Activated CD8-positive, alpha-beta memory T cell treated with anti-CD3 and anti-CD28 coated beads for 36 hours (primary cell): ENCODE measurements at regions not wholly inside any gene's neighbourhood (a gene's known extent, or its start where the extent isn't known, plus 50 kb on each side); places are given as distances from the start of the nearest gene placed in this dataset.

Experiments
- CTCF ChIA-PET: fragments of 350-600 bp; sonication (Branson Sonifier 250); formaldehyde crosslinking; loops from one replicate; lab custom pipeline; 2021; ENCODE audit warnings: antibody characterized with exemption; lab: Charles Lee
- POLR2A ChIA-PET: fragments of 350-600 bp; sonication (Branson Sonifier 250); formaldehyde crosslinking; loops from one replicate; lab custom pipeline; 2021; ENCODE audit warnings: antibody characterized with exemption; lab: Charles Lee

DNA sequence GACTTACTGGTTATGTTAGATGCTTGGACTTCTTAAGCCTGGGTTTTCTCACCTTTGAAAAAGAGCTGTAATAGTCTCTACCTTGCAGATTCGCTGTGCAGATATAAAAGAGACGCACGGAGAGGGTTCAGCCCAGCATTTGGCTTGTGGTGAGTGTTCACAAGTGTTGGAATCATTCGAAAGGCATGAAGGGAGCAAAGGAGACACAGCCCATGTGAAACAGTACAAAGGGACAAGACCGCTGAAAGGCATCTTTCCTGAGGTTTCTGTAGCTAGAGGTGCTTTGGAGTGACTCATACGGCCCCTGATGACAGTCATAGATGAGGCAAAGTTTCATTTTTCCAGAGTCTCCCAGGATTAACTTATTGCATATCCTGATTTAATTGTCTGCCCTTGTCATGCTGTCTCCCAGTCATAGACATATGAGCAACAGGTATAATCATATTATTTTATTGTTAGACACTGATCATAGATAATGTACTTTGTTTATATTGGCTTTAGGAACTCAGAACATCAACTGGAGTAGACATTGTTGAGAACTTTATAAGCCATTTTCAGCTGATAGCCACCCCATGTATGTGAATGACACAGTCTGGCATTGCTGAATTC lies 171.1 kb downstream of the ADRA2A start:
- POLR2A ChIA-PET, result no interaction called here
- CTCF ChIA-PET, result no interaction called here

DNA sequence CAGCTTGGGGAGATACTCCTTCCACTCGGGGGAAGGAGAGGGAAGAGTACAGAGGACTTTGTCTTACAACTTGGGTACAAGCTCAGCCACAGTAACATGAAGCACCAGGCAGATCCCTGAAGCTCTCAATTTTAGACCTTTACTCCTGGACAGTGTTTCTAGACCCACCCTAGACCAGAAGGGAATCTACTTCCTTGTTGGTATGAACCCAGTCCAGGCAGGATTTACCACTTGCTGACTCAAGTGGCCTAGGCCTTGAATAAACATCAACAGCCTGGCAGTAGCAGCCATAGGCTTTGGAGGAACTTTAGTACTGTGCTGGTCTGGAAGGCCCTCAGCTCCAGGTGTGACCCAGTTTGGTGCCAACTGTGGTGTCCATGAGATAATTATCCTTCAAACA lies 173.1 kb downstream of the ADRA2A start:
- POLR2A ChIA-PET, result no interaction called here
- CTCF ChIA-PET, result no interaction called here

DNA sequence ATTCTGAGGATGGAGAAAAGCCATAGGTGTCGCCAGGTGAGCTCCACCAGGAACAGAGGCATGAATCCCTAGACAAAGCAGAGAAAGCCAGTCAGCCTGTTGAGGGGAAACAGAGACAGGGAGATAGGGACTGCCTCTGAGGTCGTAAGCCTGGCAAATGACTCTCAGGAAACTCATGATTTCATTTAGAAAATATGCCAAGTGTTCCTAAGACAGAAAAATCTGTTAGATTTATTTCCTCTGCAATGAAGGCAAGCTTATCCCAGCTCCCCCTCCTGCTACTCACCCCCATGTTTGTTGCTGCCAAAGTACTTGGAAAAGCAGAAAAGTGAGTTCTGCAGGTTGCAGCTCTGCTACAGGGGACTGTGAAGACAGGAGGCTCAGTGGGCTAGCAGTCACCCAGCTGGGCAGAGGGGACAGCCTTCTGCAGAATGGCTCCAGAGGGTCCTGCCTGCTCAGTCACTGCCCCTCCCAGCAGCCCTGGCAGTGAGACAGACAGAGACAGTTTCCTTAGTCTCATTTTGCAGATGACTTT lies 184.3 kb downstream of the ADRA2A start:
- POLR2A ChIA-PET, result no interaction called here
- CTCF ChIA-PET, result no interaction called here

DNA sequence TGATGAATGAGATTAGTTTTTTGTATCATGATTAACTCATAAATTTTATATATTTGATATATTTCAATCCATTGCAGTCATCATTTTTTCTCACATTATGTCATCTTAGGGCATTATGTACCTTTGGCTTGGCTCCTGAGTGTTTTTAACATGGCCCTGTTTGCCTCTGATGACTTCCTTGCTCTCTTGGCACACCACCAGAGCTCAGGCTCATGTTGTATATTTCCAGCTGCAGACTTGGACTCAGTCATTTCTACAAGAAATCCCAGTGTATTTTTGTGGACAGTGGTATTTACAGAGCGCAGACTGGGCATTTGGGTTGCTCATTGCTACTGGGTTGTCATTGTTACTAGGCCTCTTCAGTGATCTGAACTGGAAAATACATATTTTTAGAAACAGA lies 188.5 kb downstream of the ADRA2A start:
- ChIA-PET POLR2A (no interaction called here), CTCF (no interaction called here)

DNA sequence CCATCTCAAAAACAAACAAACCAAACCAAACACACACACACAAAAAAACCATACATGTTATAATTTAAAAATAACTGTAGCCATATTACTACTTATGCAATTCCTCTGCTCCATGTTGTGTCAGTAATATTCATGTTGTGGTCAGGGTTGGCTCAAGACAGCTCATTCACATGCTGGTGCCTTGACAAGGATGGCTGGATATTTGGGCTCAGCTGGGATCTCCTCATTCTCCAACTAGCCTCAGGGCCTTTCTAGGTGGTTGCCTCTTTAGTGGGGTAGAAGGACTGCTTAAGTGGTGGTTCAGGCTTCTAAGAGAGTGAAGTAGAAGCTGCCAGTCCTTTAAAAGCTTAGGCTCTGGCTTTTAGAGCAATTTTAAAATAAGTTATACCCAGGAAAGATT lies 189.3 kb downstream of the ADRA2A start:
- POLR2A ChIA-PET, result no interaction called here
- CTCF ChIA-PET, result no interaction called here

DNA sequence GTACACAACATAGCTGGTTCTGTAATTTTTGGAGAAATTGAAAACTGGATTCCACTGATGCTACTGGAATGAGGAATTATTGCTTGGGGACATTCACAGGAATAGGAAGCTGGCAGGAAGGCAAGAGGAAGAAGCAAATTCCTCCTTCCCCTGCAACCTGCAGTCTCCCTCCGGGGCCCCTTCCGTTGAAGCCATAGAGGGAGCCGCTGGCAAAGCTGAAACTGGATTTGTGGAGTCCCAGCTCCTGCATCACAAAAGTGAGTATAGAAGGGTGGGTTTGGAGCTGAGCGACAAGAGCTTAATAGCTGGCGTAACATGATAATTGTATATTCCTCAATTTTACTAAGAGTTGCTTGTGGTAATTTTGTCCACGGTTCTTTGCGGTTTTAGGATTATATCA lies 190.8 kb downstream of the ADRA2A start:
- CTCF ChIA-PET, result no interaction called here
- POLR2A ChIA-PET, result no interaction called here

DNA sequence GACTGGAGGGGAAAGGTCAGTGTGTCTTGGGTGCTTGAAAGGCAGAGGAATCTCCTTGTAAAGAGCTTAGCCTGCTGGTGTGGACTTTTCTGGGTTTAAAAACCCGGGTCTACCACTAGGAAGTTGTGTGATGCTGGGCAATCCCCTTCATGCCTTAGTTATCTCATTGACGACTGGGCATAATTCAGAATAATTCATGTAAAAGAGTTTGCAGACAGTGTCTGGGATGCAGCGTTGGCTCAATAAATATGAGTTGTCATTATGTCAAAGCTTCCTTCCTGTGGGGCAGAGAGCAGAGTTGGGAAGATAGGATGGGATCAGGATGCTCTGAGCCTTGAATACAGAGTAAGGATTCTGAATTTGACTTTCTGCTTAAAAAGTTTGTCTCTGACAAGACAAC lies 196.4 kb downstream of the ADRA2A start:
- CTCF ChIA-PET, result no interaction called here
- POLR2A ChIA-PET, result no interaction called here

DNA sequence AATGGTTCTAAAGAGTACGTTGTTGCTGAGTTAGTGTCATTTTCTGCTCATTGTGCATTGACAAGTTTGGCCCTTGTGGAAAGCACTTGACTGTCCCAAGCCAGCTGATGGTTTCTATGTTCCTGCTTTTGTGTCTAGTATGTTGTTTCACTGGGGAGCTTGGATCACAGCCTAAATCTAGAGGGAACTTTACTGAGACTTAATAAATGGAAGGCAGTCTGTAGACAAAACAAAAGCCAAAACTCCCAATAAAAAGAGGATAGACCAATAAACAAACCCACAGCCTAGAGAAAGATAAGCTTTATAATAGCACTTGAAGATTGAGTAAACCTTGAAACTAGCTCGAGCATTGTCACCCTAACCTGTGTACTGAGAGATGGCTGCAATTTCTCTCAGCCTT lies 196.8 kb downstream of the ADRA2A start:
- CTCF ChIA-PET, result no interaction called here
- POLR2A ChIA-PET, result no interaction called here

DNA sequence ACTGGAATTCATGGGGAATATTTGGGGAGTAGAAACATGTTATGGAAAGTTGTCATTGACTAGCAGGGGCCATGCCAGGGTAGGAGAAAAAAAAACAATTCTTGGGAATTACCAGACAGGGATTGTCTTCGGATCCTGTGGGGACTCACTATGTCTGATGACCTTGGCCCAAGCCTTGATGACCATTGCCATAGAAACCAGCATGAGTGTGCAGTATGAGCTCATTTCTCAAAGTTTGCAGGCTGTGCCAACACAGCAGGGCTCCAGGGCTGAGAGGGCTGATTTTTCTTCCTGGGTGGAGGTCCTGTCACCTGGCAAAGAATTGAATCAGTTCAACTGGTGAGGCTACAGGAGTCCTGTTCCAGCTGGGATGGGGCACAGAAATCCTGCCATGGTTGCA lies 198.3 kb downstream of the ADRA2A start:
- POLR2A ChIA-PET, result no interaction called here
- CTCF ChIA-PET, result no interaction called here

DNA sequence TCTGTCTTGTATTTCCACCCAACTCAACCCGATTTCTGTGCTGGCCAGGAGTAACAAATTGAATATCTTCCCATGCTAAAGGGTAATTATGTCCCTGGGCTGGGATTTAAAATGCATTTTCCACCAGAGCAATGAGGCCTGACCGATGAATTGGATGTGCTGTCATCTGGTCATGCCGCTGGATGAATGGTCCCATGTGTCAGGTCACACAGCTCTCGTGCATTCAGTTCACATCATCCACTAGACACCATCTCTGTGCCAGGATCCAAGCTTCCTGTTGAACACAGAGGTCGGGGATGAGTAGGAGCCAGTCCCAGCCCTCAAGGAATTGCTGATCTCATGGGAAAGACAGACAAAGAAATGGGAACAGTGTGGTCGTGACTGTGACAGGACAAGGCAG lies 200.8 kb downstream of the ADRA2A start:
- ChIA-PET POLR2A (no interaction called here), CTCF (no interaction called here)

DNA sequence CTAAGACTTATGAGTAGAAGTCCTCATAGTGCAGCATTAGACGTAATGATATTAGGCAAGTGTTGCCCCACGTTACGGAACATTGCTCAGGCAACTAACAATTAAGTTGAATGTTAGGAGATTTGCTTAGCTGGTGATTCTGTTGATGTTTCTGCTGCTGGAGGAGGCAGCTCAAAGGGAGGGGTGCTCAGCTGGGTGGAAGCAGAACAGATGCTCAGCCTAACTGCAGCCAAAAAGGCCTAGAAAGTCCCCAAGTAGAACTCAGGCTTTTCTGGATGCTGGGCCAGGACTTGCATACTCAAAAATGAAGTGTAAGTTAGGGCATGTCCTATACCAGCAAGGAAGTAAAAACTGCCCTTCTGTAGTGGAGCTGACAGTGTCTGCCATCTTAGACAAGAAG lies 201.4 kb downstream of the ADRA2A start:
- ChIA-PET CTCF (no interaction called here), POLR2A (no interaction called here)

DNA sequence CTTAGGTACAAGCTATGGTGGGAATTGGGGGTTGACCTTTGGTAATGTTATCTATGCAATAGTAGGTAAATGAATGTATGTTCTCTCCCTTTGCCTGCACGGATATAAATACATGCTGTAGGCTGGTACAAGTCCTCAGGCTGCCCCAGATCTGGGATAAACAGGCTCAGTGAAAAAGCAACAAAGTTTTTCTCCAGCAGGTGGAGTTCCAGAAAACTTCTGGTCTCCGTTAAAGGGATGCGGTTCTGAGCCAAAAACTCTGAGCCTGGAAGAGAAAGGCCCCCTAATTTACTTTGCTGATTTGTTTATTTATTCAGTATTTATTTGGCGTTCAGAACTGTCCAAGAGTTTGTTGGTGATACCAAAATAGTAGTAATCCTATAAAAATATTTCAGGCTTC lies 204.7 kb downstream of the ADRA2A start:
- POLR2A ChIA-PET, result no interaction called here

DNA sequence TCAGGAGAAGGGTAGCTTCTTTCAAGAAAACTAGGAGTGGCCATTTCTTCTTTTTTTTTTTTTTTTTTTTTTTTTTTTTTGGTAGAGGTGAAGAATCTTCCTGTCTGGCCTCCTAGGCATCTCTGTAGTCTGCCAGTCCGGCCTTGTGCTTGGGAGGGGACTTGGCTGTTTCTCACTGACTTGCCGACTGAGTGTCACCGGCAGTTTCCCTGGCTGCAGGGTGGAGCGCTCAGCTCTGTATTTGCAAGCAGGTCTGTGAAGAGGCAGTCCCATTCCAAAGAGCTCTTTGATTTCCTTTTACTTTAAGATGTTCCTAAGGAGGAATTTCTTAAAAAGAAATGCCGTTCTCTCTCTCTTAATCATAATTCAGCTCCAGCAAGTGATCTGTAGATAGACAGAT lies 212.6 kb downstream of the ADRA2A start:
- POLR2A ChIA-PET, result no interaction called here
- CTCF ChIA-PET, result no interaction called here

More for the DNA sequence above, 204.7 kb downstream of the ADRA2A start:
- CTCF ChIA-PET, result no interaction called here

DNA sequence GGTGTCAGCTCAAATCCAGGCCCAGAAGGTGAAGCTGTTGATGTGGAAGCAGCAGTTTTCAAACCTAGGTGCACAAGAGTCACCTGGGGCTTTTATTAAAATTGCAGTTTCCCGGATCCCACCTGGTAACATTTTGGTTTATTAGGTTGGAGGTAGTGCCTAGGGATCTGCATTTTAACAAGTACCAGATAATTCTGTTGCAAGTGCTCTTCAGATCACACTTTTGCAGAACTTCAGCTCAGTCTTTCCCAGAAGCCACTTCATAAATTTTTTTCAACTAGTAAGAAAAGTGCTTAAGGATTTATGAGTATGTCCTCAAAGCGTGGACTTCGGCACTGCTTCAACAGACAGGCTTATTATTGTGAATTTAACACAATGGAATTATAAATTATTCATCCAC lies 213.8 kb downstream of the ADRA2A start:
- POLR2A ChIA-PET, result no interaction called here

DNA sequence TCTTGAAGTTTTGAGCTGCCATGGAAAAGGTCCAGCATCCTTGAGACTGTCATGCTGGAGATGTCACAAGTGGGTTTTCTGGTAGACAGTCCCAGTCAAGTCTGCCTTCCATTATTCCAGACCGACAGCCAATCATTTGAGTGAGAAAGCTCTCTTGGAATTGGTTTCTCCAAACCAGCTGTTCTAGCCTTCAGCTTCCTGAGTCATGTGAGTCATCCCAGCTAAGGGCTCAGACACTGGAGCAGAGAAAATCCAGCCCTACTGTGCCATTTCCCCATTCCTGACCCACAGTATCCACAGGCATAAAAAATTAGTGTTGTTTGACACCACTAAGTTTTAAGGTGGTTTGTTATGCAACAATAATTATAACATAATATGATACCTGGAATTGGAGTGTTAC lies 219.0 kb downstream of the ADRA2A start:
- CTCF ChIA-PET, result no interaction called here

More for the DNA sequence above, 213.8 kb downstream of the ADRA2A start:
- CTCF ChIA-PET, result no interaction called here

DNA sequence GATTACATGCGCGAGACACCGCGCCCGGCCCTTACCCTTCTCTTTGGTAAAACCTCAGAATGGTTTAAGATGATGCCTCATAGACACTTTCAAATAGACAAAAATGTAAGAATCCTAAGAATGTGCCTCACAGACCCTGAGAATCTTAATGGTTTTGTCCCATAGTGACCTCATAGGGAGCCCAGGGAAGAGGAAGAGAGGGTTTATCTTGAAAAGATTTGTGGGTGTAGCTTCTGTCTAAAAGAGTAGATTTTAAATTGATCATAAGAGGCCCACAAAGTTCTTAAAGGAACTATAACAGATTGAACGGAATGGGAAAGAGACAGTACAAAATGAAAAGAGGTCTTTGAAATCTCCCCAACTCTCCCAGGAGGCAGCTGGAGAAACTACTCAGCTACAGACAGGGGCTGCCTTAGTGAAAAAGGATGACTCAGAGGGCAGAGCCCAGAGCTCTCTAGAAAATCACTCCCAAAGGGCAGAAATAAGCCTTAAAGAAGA lies 220.6 kb downstream of the ADRA2A start:
- POLR2A ChIA-PET, result no interaction called here
- CTCF ChIA-PET, result no interaction called here

More for the DNA sequence above, 219.0 kb downstream of the ADRA2A start:
- POLR2A ChIA-PET, result no interaction called here

DNA sequence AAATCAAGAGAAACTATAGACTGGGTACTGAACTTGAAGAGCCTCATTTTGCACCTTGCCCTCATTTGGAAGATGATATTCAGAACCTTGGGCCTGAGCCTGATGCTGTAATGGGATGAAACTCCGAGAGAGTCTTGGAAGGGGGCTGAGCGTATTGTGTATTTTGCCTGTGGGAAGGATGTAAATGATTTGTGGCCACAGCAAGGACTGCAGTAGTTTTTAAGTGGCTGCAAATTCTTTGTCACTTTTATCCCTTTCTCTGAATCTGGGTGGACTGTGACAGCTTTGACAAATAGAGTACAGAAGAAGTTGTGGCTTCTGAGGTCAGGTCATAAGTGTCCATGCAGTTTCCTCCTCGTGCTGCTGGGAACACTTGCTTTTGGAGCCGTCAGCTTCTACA lies 221.2 kb downstream of the ADRA2A start:
- ChIA-PET CTCF (no interaction called here), POLR2A (no interaction called here)

DNA sequence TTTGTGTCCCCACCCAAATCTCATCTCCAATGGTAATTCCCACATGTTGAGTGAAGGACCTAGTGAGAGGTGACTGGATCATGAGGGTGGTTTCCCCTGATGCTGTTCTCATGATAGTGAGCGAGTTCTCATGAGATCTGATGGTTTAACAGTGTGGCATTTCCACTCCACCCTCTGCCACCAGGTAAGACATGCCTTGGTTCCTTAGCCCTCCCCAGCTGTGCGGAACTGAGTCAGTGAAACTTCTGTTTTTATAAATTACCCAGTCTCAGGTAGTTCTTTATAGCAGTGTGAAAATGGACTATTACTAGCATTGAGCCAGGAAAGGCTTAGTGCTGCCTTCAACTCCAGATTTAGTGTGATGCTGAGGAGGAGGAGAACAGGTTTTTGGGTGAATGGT lies 222.2 kb downstream of the ADRA2A start:
- POLR2A ChIA-PET, result no interaction called here
- CTCF ChIA-PET, result no interaction called here

DNA sequence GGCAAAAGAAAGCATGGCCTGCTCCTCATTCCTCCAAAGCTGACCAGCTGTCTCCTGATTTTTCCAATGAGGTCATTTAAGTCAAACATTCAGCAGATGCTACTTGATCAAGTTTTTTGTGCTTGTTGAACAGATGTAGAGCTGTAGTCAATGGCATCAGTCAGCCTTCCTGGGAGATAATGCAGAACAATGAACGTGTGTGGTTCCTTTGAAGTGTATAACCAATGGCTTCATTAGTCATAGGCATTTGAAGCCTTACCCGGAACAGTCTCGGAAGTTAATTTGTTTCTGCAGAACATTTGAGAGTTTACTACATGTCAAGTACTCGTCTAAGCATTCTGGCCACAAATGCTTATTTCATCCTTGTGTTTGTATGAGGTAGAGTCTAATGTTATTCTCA lies 227.1 kb downstream of the ADRA2A start:
- ChIA-PET POLR2A (no interaction called here), CTCF (no interaction called here)

DNA sequence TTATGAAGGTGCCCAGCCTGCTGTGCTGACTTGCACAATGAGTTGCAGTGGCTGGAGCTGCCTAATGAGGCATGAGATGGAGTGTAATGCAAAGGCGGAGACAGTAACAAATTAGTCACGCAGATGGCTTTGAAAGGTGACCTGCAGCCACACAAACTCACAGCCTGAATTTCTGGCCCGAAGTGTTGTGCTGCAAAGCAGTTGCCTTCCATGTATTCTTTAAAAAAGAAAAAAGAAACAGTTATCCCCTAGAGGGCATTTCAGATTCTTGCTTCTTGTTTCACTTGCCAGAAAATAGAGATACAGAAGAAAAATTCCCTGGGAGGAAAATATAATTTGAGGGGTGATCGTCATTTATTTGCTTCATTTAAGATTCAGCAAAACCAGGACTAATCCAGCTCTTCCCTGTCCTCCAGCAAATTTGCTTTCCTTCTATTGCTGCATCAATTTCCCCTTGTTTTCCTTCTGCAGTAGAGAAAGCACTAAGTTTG lies 239.9 kb downstream of the ADRA2A start:
- CTCF ChIA-PET, result no interaction called here

DNA sequence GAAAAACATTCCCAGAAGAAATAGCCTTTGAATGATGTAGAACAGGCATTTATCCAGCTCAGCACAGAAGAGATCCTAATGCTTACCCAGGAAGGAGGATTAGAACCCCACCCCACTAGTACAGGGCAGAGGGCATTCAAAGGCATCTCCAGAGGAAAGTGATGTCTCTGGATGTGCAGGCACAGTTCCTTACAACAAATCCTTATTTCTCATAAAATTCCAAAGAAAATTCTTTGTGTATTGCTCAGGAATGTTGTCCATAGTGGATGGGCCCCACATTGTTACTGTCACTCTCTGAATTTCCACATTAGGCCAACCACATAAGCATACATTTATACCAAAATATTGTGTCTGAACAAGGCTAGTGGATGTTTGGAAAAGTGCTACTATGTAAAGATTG lies 243.0 kb downstream of the ADRA2A start:
- ChIA-PET CTCF (no interaction called here), POLR2A (no interaction called here)

More for the DNA sequence above, 239.9 kb downstream of the ADRA2A start:
- POLR2A ChIA-PET, result no interaction called here
